HL-60/S4 (cell line): ENCODE measurements at regions not wholly inside any gene's neighbourhood (a gene's known extent, or its start where the extent isn't known, plus 50 kb on each side); places are given as distances from the start of the nearest gene placed in this dataset.

Experiments used
- in situ Hi-C: fragments of 300-500 bp; cut with MboI; formaldehyde crosslinking; loops from 2 replicates; pipeline ENCODE4 v1.14.3; 2022; ENCODE audit warnings: low sequenced_read_pairs

GRCh38 chr10:78520737-78521430, 487.2 kb downstream of the RPS24 start:
- in situ Hi-C loops, result no loop called here

GRCh38 chr10:78523453-78523852, 489.8 kb downstream of the RPS24 start:
- in situ Hi-C loops, result no loop called here

- in situ Hi-C loops, result no loop called here
These were observed 490.7 kb downstream of the RPS24 start for GRCh38 chr10:78524342-78524741.

- in situ Hi-C loops, result no loop called here
These were observed 491.3 kb downstream of the RPS24 start for GRCh38 chr10:78524941-78525340.

- in situ Hi-C loops, result no loop called here
These were observed 492.7 kb downstream of the RPS24 start for GRCh38 chr10:78526347-78526746.

GRCh38 chr10:78527296-78527695, 493.6 kb downstream of the RPS24 start:
- in situ Hi-C loops, result no loop called here

- in situ Hi-C loops, result no loop called here
These were observed 495.1 kb downstream of the RPS24 start for GRCh38 chr10:78528749-78529204.

- in situ Hi-C loops, result no loop called here
These were observed 495.6 kb downstream of the RPS24 start for GRCh38 chr10:78529262-78529661.

GRCh38 chr10:78531088-78531487, 497.4 kb downstream of the RPS24 start:
- in situ Hi-C loops, result no loop called here

- in situ Hi-C loops, result no loop called here
These were observed 498.9 kb downstream of the RPS24 start for GRCh38 chr10:78532480-78533042.

GRCh38 chr10:78533098-78533497, 499.4 kb downstream of the RPS24 start:
- in situ Hi-C loops, result no loop called here

GRCh38 chr10:78533776-78534175, 500.1 kb downstream of the RPS24 start:
- in situ Hi-C loops, result no loop called here

- in situ Hi-C loops, result no loop called here
These were observed 502.1 kb downstream of the RPS24 start for GRCh38 chr10:78535716-78536218.

- in situ Hi-C loops, result no loop called here
These were observed 503.4 kb downstream of the RPS24 start for GRCh38 chr10:78537018-78537417.

- in situ Hi-C loops, result no loop called here
These were observed 505.6 kb downstream of the RPS24 start for GRCh38 chr10:78539247-78539766.

GRCh38 chr10:78540355-78541076, 506.9 kb downstream of the RPS24 start:
- in situ Hi-C loops, result no loop called here

- in situ Hi-C loops, result no loop called here
These were observed 507.9 kb downstream of the RPS24 start for GRCh38 chr10:78541481-78542140.

- in situ Hi-C loops, result no loop called here
These were observed 508.5 kb downstream of the RPS24 start for GRCh38 chr10:78542141-78542489.

- in situ Hi-C loops, result no loop called here
These were observed 508.9 kb downstream of the RPS24 start for GRCh38 chr10:78542521-78542920.

GRCh38 chr10:78543031-78543748, 509.5 kb downstream of the RPS24 start:
- in situ Hi-C loops, result no loop called here
